ENCODE measurements at regions not wholly inside any gene's neighbourhood (a gene's known extent, or its start where the extent isn't known, plus 50 kb on each side); places are given as distances from the start of the nearest gene placed in this dataset.

GRCh38 chr4:10312568-10312967 is 144.7 kb downstream of the ZNF518B start:
- Mint-ChIP-seq H3K27me3 (ENCODE audit: insufficient read depth, unreplicated experiment) (no peaks in the 10 kb centered on the region), H3K27ac (ENCODE audit: low read depth, unreplicated experiment) (no peak overlapping the region), H3K9me3 (ENCODE audit: unreplicated experiment) (peaks cover 7% of the 10 kb centered on the region), H3K4me3 (ENCODE audit: unreplicated experiment) (no peak overlapping the region), H3K4me1 (ENCODE audit: insufficient read depth, unreplicated experiment) (no peaks in the 10 kb centered on the region), H3K36me3 (ENCODE audit: insufficient read depth, unreplicated experiment) (no peaks in the 10 kb centered on the region)
- CTCF ChIA-PET: no interaction called here
- no TSS peak for BruUV-seq (replicated peaks)
- DNase-seq (ENCODE audit: unreplicated experiment): no peak
- POLR2A ChIA-PET: no interaction called here
- intact Hi-C loops (cut with micrococcal nuclease): no loop called here
- TF ChIP-seq, protein P1, sequence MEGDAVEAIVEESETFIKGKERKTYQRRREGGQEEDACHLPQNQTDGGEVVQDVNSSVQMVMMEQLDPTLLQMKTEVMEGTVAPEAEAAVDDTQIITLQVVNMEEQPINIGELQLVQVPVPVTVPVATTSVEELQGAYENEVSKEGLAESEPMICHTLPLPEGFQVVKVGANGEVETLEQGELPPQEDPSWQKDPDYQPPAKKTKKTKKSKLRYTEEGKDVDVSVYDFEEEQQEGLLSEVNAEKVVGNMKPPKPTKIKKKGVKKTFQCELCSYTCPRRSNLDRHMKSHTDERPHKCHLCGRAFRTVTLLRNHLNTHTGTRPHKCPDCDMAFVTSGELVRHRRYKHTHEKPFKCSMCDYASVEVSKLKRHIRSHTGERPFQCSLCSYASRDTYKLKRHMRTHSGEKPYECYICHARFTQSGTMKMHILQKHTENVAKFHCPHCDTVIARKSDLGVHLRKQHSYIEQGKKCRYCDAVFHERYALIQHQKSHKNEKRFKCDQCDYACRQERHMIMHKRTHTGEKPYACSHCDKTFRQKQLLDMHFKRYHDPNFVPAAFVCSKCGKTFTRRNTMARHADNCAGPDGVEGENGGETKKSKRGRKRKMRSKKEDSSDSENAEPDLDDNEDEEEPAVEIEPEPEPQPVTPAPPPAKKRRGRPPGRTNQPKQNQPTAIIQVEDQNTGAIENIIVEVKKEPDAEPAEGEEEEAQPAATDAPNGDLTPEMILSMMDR (IDR thresholded peaks at IDR 0.05; ENCODE audit: unreplicated experiment): no peak

DNA sequence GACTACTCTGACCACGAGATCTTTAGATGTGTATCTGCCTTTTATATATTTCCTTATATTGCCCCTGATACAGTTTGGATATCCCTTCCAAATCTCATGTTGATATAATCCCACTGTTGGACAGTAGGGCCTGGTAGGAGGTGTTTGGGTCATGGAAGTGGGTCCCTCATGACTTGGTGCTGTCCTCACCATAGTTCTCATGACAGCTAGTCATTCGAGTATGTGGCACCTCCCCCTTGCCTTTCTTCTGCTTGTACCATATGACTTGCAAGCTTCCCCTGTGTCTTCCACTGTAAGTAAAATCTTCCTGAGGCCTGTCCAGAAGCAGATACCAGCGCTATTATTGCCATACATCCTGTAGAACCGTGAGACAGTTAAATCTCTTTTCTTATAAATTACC is 145.3 kb downstream of the ZNF518B start:
- Mint-ChIP-seq H3K27ac (ENCODE audit: low read depth, unreplicated experiment) (no peak overlapping the region), H3K27me3 (ENCODE audit: insufficient read depth, unreplicated experiment) (no peaks in the 10 kb centered on the region), H3K4me1 (ENCODE audit: insufficient read depth, unreplicated experiment) (no peaks in the 10 kb centered on the region), H3K9me3 (ENCODE audit: unreplicated experiment) (peaks cover 7% of the 10 kb centered on the region), H3K4me3 (ENCODE audit: unreplicated experiment) (no peak overlapping the region), H3K36me3 (ENCODE audit: insufficient read depth, unreplicated experiment) (no peaks in the 10 kb centered on the region)
- TF ChIP-seq, protein P1 (IDR thresholded peaks at IDR 0.05; ENCODE audit: unreplicated experiment): no peak
- ChIA-PET CTCF (no interaction called here), POLR2A (no interaction called here)
- intact Hi-C loops (cut with micrococcal nuclease): no loop called here
- DNase-seq (ENCODE audit: unreplicated experiment): no peak
- BruUV-seq (replicated peaks): no TSS peak

GRCh38 chr4:10305816-10306215 is 151.4 kb downstream of the ZNF518B start:
- POLR2A ChIA-PET: no interaction called here
- no peak for DNase-seq (ENCODE audit: unreplicated experiment)
- intact Hi-C loops (cut with micrococcal nuclease): no loop called here
- no peaks in the 10 kb centered on the region for H3K27me3 Mint-ChIP-seq (ENCODE audit: insufficient read depth, unreplicated experiment)
- TF ChIP-seq, protein P1 (IDR thresholded peaks at IDR 0.05; ENCODE audit: unreplicated experiment): no peak
- H3K4me1 Mint-ChIP-seq (ENCODE audit: insufficient read depth, unreplicated experiment): no peaks in the 10 kb centered on the region
- CTCF ChIA-PET: interaction anchor here (0.6 kb wide), 1 partner anchor 216 kb away, joined by 4 read pairs; no protein-coding TSS in a partner anchor
- no peak overlapping the region for H3K4me3 Mint-ChIP-seq (ENCODE audit: unreplicated experiment)
- no peaks in the 10 kb centered on the region for H3K9me3 Mint-ChIP-seq (ENCODE audit: unreplicated experiment)
- no peak overlapping the region for H3K27ac Mint-ChIP-seq (ENCODE audit: low read depth, unreplicated experiment)
- no TSS peak for BruUV-seq (replicated peaks)
- no peaks in the 10 kb centered on the region for H3K36me3 Mint-ChIP-seq (ENCODE audit: insufficient read depth, unreplicated experiment)

- no TSS peak for BruUV-seq (replicated peaks)
- no peak for DNase-seq (ENCODE audit: unreplicated experiment)
- CTCF ChIA-PET: interaction anchor here (0.8 kb wide), 1 partner anchor 63 kb away, joined by 3 read pairs; no protein-coding TSS in a partner anchor
- Mint-ChIP-seq H3K27ac (ENCODE audit: low read depth, unreplicated experiment) (no peak overlapping the region), H3K4me3 (ENCODE audit: unreplicated experiment) (no peak overlapping the region), H3K4me1 (ENCODE audit: insufficient read depth, unreplicated experiment) (no peaks in the 10 kb centered on the region), H3K27me3 (ENCODE audit: insufficient read depth, unreplicated experiment) (no peaks in the 10 kb centered on the region), H3K36me3 (ENCODE audit: insufficient read depth, unreplicated experiment) (no peaks in the 10 kb centered on the region), H3K9me3 (ENCODE audit: unreplicated experiment) (no peaks in the 10 kb centered on the region)
- POLR2A ChIA-PET: no interaction called here
- TF ChIP-seq, protein P1 (IDR thresholded peaks at IDR 0.05; ENCODE audit: unreplicated experiment): no peak
- intact Hi-C loops (cut with micrococcal nuclease): no loop called here
These were observed 153.9 kb downstream of the ZNF518B start for GRCh38 chr4:10303291-10303690.
